HCT116 (cell line): ENCODE measurements at regions not wholly inside any gene's neighbourhood (a gene's known extent, or its start where the extent isn't known, plus 50 kb on each side); places are given as distances from the start of the nearest gene placed in this dataset.

Source experiments
- ATAC-seq: fragments of 200-7000 bp; cut with Tn5 transposase; 2 replicates; pipeline ENCODE4 v1.9.1; 2020; ENCODE audit warnings: mild to moderate bottlenecking, moderate library complexity
- BruUV-seq: library from RNA; stranded (reverse); fragments of 400-500 nt; replicated peaks from 2 replicates; lab custom pipeline; 2021; lab: Mats Ljungman, UMichigan
- CTCF ChIA-PET: fragments of 300-600 bp; sonication (Branson Sonifier 250); formaldehyde crosslinking; loops from one replicate; lab custom pipeline; 2021; ENCODE audit warnings: antibody characterized with exemption; lab: Charles Lee
- POLR2A ChIA-PET: fragments of 300-600, 350-600 bp; sonication (Branson Sonifier 250); formaldehyde crosslinking; loops from one replicate; lab custom pipeline; 2021; ENCODE audit warnings: antibody characterized with exemption; lab: Charles Lee
- RAD21 ChIA-PET, 2 experiments: fragments of 300-600 bp; sonication (Branson Sonifier 250); formaldehyde crosslinking; loops; one replicate each; lab custom pipeline; 2023; ENCODE audit warnings: low total read pairs in 2 of 2; ENCODE audit not compliant: uncharacterized antibody in 2 of 2, unreplicated experiment in 2 of 2, low non-redundant PET in 1 of 2; lab: Charles Lee
- DNase-seq: peaks from one replicate; pipeline ENCODE4 v3.0.0-alpha.2; 2010; ENCODE audit warnings: low read depth, low spot score
- H2AFZ ChIP-seq: fragments of 200-600 bp; shearing (Covaris generic), sonication (generic); 2 replicates; pipeline ENCODE4 v1.6.1; 2017; ENCODE audit warnings: low read depth, mixed run types, mixed read lengths, antibody characterized with exemption, low read length; ENCODE audit not compliant: poor library complexity, severe bottlenecking
- H3K27ac ChIP-seq: 2 replicates; pipeline ENCODE4 v1.5.1; 2012; ENCODE audit warnings: low read depth, low read length
- H3K27me3 ChIP-seq: fragments of 200-600 bp; sonication (generic); 2 replicates; pipeline ENCODE4 v1.6.1; 2016; ENCODE audit warnings: mixed run types, low read length, mixed read lengths; ENCODE audit not compliant: insufficient read depth
- H3K36me3 ChIP-seq, 2 experiments: fragments of 200-500 bp in 1 of 2; fragments of 200-600 bp in 1 of 2; sonication (Bioruptor generic) in 1 of 2; sonication (generic) in 1 of 2; 2 replicates each; pipeline versions ENCODE4 v1.5.1 to v1.6.1; 2014 to 2016; ENCODE audit warnings: low read length in 2 of 2, inconsistent platforms in 1 of 2, mixed read lengths in 1 of 2, mixed run types in 1 of 2; ENCODE audit not compliant: insufficient read depth in 2 of 2, control insufficient read depth in 1 of 2
- H3K4me1 ChIP-seq, 2 experiments: fragments of 200-600 bp in 1 of 2; sonication (generic) in 1 of 2; 2 replicates each; pipeline versions ENCODE4 v1.5.1 to v1.6.1; 2012 to 2017; ENCODE audit warnings: low read length in 2 of 2, inconsistent platforms in 1 of 2, mild to moderate bottlenecking in 1 of 2, mixed read lengths in 1 of 2, mixed run types in 1 of 2, moderate library complexity in 1 of 2; ENCODE audit not compliant: insufficient read depth in 2 of 2, control insufficient read depth in 1 of 2
- H3K4me2 ChIP-seq: fragments of 200-600 bp; sonication (generic); 2 replicates; pipeline ENCODE4 v1.6.1; 2017; ENCODE audit warnings: mixed run types, low read length, mixed read lengths
- H3K4me3 ChIP-seq, 2 experiments: fragments of 200-600 bp in 1 of 2; sonication (generic) in 1 of 2; replicated peaks in 1 of 2; 2 replicates each; pipeline ENCODE4 v1.5.1; 2011 to 2016; ENCODE audit warnings: low read length in 2 of 2, control low read depth in 1 of 2, low read depth in 1 of 2, mild to moderate bottlenecking in 1 of 2, mixed read lengths in 1 of 2, mixed run types in 1 of 2
- H3K79me2 ChIP-seq: fragments of 200-600 bp; sonication (generic); 2 replicates; pipeline ENCODE4 v1.6.1; 2017; ENCODE audit warnings: mild to moderate bottlenecking, mixed run types, low read length, moderate library complexity, mixed read lengths; ENCODE audit not compliant: insufficient read depth
- H3K9ac ChIP-seq: fragments of 200-600 bp; sonication (generic); 2 replicates; pipeline ENCODE4 v1.6.1; 2016; ENCODE audit warnings: low read length, mixed read lengths
- H3K9me2 ChIP-seq: fragments of 200-600 bp; sonication (generic), shearing (Covaris generic); 2 replicates; pipeline ENCODE4 v1.6.1; 2017; ENCODE audit warnings: mixed run types, mild to moderate bottlenecking, moderate library complexity; ENCODE audit not compliant: insufficient read depth
- H3K9me3 ChIP-seq, 2 experiments: fragments of 200-500 bp in 1 of 2; fragments of 200-600 bp in 1 of 2; sonication (Bioruptor generic) in 1 of 2; sonication (generic) in 1 of 2; 2 replicates each; pipeline ENCODE4 v1.6.1; 2014 to 2017; ENCODE audit warnings: low read length in 2 of 2, mixed read lengths in 2 of 2, inconsistent platforms in 1 of 2, low read depth in 1 of 2, mild to moderate bottlenecking in 1 of 2, mixed run types in 1 of 2, moderate library complexity in 1 of 2; ENCODE audit not compliant: control insufficient read depth in 1 of 2, insufficient read depth in 1 of 2
- H4K20me1 ChIP-seq: fragments of 200-600 bp; sonication (generic), shearing (Covaris generic); 2 replicates; pipeline ENCODE4 v1.6.1; 2017; ENCODE audit warnings: mixed run types, mild to moderate bottlenecking, moderate library complexity; ENCODE audit not compliant: insufficient read depth
- CEBPB ChIP-seq: IDR thresholded peaks from 2 replicates; pipeline ENCODE4 v1.6.1; 2012; ENCODE audit warnings: low read depth
- ELF1 ChIP-seq: IDR thresholded peaks from 2 replicates; pipeline ENCODE4 v1.6.1; 2012; ENCODE audit warnings: low read depth, borderline replicate concordance
- EZH2 ChIP-seq: fragments of 200-600 bp; sonication (generic); IDR thresholded peaks from 2 replicates; pipeline ENCODE4 v1.6.1; 2017; ENCODE audit warnings: antibody characterized with exemption, mixed run types
- FOSL1 ChIP-seq: IDR thresholded peaks from 2 replicates; pipeline ENCODE4 v1.6.1; 2012; ENCODE audit warnings: low read depth
- MAX ChIP-seq: IDR thresholded peaks from 2 replicates; pipeline ENCODE4 v1.6.1; 2012
- POLR2A ChIP-seq: IDR thresholded peaks from 2 replicates; pipeline ENCODE4 v1.7.0; 2011; ENCODE audit warnings: borderline replicate concordance; ENCODE audit not compliant: insufficient read depth, insufficient read length; ENCODE audit errors: extremely low read depth
- POLR2AphosphoS5 ChIP-seq: IDR thresholded peaks from 2 replicates; pipeline ENCODE4 v1.6.1; 2011; ENCODE audit warnings: mild to moderate bottlenecking, low read depth, low read length, moderate library complexity
- SIN3A ChIP-seq: IDR thresholded peaks from 2 replicates; pipeline ENCODE4 v1.6.1; 2012; ENCODE audit warnings: low read depth
- SRF ChIP-seq: IDR thresholded peaks from 2 replicates; pipeline ENCODE4 v1.6.1; 2012; ENCODE audit warnings: low read depth
- TCF7L2 ChIP-seq: IDR thresholded peaks from 2 replicates; pipeline ENCODE4 v1.7.0; 2011; ENCODE audit warnings: borderline replicate concordance, inconsistent platforms; ENCODE audit not compliant: insufficient read depth, insufficient read length; ENCODE audit errors: extremely low read depth
- ZBTB33 ChIP-seq: IDR thresholded peaks from 2 replicates; pipeline ENCODE4 v1.6.1; 2011; ENCODE audit warnings: mild to moderate bottlenecking, low read length, moderate library complexity; ENCODE audit not compliant: insufficient replicate concordance; ENCODE audit errors: extremely low read depth
- ZFX ChIP-seq: fragments of 450-650 bp; IDR thresholded peaks from 2 replicates; pipeline ENCODE4 v1.6.1; 2017
- ZNF274 ChIP-seq: fragments of 200-500 bp; sonication (Bioruptor generic); IDR thresholded peaks from 2 replicates; pipeline ENCODE4 v1.6.1; 2014; ENCODE audit warnings: mild to moderate bottlenecking, low read depth, low read length, inconsistent platforms
- intact Hi-C: fragments of 100-400 bp; cut with micrococcal nuclease; formaldehyde crosslinking; loops from 2 replicates; pipeline ENCODE4 v1.10.0; 2022
- TF ChIP-seq, protein P1 (sequence below): IDR thresholded peaks from 2 replicates; pipeline ENCODE4 v1.6.1; 2012

GRCh38 chr1:72419229-72419628 lies 136.9 kb upstream of the NEGR1 start (continued):
- TF ChIP-seq SRF (no peak), SIN3A (no peak), CEBPB (no peak), POLR2AphosphoS5 (no peak), FOSL1 (no peak), ELF1 (no peak), EZH2 (no peak), ZFX (no peak)
- TF ChIP-seq, protein P1, sequence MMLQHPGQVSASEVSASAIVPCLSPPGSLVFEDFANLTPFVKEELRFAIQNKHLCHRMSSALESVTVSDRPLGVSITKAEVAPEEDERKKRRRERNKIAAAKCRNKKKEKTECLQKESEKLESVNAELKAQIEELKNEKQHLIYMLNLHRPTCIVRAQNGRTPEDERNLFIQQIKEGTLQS: no peak
- TF ChIP-seq, all 23 proteins: peak for 0

GRCh38 chr1:72412286-72412685 lies 129.9 kb upstream of the NEGR1 start:
- no peak overlapping the region for H3K4me3 ChIP-seq
- no peak overlapping the region for H3K4me2 ChIP-seq
- TF ChIP-seq POLR2AphosphoS5 (no peak), ELF1 (no peak)
- TF ChIP-seq, all 23 proteins: peak for 0
- Histone ChIP-seq H3K27me3 (no peaks in the 10 kb centered on the region), H3K9me3 (peaks cover 3 to 23% of the 10 kb centered on the region in 2 experiments; a peak in 3 of 4 replicates), H4K20me1 (no peaks in the 10 kb centered on the region), H3K4me1 (no peaks in the 10 kb centered on the region), H3K36me3 (no peaks in the 10 kb centered on the region), H3K9me2 (no peaks in the 10 kb centered on the region), H3K27ac (no peak overlapping the region), H3K79me2 (no peaks in the 10 kb centered on the region), H3K9ac (no peak overlapping the region), H2AFZ (no peak overlapping the region)
- DNase-seq: no peak
- POLR2A ChIA-PET: no interaction called here
- intact Hi-C loops: no loop called here
- no TSS peak for BruUV-seq
- no peak for ATAC-seq
- CTCF ChIA-PET: no interaction called here
- RAD21 ChIA-PET: no interaction called here

- Histone ChIP-seq H3K4me1 (no peaks in the 10 kb centered on the region), H3K27ac (no peak overlapping the region), H3K36me3 (no peaks in the 10 kb centered on the region), H2AFZ (no peak overlapping the region), H3K4me2 (no peak overlapping the region), H3K9me2 (no peaks in the 10 kb centered on the region), H3K9ac (no peak overlapping the region), H3K4me3 (no peak overlapping the region), H3K27me3 (no peaks in the 10 kb centered on the region), H3K79me2 (no peaks in the 10 kb centered on the region), H4K20me1 (no peaks in the 10 kb centered on the region), H3K9me3 (peaks cover 10 to 13% of the 10 kb centered on the region in 2 experiments; a peak in 2 of 4 replicates)
- no TSS peak for BruUV-seq
- CTCF ChIA-PET: no interaction called here
- POLR2A ChIA-PET: no interaction called here
- ATAC-seq (no peak), DNase-seq (no peak)
- RAD21 ChIA-PET: no interaction called here
- no peak for TF ChIP-seq ZNF274
- no peak for TF ChIP-seq MAX
- TF ChIP-seq POLR2A: no peak
- TF ChIP-seq ELF1: no peak
- TF ChIP-seq TCF7L2: no peak
- TF ChIP-seq, protein P1: no peak
- no peak for TF ChIP-seq ZBTB33
- TF ChIP-seq FOSL1: no peak
- TF ChIP-seq POLR2AphosphoS5: no peak
- intact Hi-C loops: no loop called here
These were observed 117.5 kb upstream of the NEGR1 start for GRCh38 chr1:72399807-72400206.
